Ovary (tissue), 3 donors: ENCODE measurements at regions not wholly inside any gene's neighbourhood (a gene's known extent, or its start where the extent isn't known, plus 50 kb on each side); places are given as distances from the start of the nearest gene placed in this dataset.

ENCODE experiments used
- EP300 ChIP-seq: sonication (generic); formaldehyde crosslinking; IDR thresholded peaks from one replicate; pipeline ENCODE4 v1.6.1; 2017; ENCODE audit warnings: antibody characterized with exemption
- POLR2A ChIP-seq: fragments of 450-650 bp; IDR thresholded peaks from one replicate; pipeline ENCODE4 v1.6.1; 2017; ENCODE audit warnings: antibody characterized with exemption, mild to moderate bottlenecking, moderate library complexity
- TF ChIP-seq, protein P1 (sequence below), 3 donors: fragments of 450-650 bp in 2 of 3; fragments of 200-600 bp in 1 of 3; IDR thresholded peaks; one replicate each; pipeline versions ENCODE4 v1.5.1 to v1.8.0; 2016 to 2022; ENCODE audit warnings: antibody characterized with exemption in 3 of 3, mild to moderate bottlenecking in 1 of 3
- donor health status: DM: no; HTN: no; CAD: no.

DNA sequence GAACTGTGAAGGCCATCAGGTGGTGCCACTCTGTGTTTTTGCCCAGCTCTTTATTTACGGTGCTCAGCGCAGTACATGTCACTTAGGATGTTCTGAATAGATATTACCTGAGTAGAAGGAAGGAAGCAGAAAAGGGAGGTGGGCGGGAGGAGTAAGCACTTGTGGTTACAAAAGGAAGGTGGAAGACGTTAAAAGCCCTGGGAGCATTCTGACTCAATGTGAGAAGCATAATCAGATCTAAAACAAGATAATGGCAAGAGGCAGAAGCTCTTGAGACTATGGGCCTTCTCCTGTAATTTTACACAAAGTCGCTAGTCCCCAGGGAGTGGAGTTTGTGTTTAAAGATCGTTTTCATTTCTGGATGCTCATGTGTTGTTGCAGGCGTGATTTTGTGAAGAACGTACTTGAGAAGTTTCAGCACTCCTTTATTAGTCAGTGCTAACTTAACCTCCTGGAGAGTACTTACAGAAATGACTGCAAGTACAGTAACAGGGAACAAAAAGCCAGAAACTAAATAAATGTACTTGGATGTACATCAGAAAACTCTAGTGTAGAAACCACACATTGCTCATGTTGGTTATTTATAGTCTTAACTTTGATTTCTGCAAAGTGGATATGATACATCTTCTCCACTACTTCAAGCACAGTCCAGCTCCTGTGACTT, 1523.5 kb downstream of the AACS start:
- TF ChIP-seq, protein P1, sequence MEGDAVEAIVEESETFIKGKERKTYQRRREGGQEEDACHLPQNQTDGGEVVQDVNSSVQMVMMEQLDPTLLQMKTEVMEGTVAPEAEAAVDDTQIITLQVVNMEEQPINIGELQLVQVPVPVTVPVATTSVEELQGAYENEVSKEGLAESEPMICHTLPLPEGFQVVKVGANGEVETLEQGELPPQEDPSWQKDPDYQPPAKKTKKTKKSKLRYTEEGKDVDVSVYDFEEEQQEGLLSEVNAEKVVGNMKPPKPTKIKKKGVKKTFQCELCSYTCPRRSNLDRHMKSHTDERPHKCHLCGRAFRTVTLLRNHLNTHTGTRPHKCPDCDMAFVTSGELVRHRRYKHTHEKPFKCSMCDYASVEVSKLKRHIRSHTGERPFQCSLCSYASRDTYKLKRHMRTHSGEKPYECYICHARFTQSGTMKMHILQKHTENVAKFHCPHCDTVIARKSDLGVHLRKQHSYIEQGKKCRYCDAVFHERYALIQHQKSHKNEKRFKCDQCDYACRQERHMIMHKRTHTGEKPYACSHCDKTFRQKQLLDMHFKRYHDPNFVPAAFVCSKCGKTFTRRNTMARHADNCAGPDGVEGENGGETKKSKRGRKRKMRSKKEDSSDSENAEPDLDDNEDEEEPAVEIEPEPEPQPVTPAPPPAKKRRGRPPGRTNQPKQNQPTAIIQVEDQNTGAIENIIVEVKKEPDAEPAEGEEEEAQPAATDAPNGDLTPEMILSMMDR (IDR thresholded peaks at IDR 0.05) = no peak
- TF ChIP-seq EP300 = no peak
- no peak for TF ChIP-seq POLR2A
